ENCODE measurements at regions not wholly inside any gene's neighbourhood (a gene's known extent, or its start where the extent isn't known, plus 50 kb on each side); places are given as distances from the start of the nearest gene placed in this dataset.

DNA sequence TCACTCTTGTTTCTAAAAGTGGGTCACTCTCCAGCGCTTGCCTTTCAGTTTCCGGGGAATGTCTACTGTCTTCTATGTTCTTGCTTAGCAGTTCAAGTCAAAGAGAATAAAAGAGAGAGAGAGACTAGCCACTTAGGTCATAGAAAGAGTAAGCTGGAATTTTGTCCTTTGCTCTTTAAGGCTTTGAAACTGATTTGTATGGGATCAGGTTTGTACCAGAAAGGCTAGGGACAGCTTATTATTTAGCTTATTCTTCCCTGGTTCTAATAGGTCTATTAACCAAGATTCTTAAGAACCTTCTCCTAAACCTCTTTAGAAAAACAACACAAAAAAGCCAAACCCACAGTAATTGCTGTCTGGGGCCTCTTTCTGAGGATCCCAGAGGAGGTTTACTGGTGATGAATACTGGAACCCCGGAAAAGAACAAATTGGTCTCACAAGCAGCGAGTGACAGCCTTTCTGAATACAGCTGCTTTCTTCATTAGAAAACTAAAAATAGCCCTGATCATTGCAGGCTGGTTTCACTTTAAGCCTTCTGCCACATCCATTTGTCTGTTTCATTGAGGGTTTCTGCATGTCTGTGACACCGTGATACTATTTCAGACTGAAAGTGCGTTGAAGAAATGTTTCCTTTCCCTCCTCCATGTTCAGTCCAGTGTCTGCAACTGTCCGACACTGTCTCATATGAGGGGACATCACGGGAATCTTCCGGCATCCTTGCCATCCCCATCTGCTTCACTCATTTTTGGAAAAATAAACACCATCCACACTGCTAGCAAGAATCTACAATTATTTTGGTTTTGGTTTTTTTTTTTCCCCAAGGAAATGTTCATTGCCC, 75.1 kb upstream of the ATXN1 start:
- TF ChIP-seq, protein P1, sequence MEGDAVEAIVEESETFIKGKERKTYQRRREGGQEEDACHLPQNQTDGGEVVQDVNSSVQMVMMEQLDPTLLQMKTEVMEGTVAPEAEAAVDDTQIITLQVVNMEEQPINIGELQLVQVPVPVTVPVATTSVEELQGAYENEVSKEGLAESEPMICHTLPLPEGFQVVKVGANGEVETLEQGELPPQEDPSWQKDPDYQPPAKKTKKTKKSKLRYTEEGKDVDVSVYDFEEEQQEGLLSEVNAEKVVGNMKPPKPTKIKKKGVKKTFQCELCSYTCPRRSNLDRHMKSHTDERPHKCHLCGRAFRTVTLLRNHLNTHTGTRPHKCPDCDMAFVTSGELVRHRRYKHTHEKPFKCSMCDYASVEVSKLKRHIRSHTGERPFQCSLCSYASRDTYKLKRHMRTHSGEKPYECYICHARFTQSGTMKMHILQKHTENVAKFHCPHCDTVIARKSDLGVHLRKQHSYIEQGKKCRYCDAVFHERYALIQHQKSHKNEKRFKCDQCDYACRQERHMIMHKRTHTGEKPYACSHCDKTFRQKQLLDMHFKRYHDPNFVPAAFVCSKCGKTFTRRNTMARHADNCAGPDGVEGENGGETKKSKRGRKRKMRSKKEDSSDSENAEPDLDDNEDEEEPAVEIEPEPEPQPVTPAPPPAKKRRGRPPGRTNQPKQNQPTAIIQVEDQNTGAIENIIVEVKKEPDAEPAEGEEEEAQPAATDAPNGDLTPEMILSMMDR (IDR thresholded peaks at IDR 0.05) = no peak
- TF ChIP-seq ZFX (IDR thresholded peaks at IDR 0.05; ENCODE audit: borderline replicate concordance) = no peak

Data from 22Rv1 (cell line).